DOHH2 (cell line): ENCODE measurements at regions not wholly inside any gene's neighbourhood (a gene's known extent, or its start where the extent isn't known, plus 50 kb on each side); places are given as distances from the start of the nearest gene placed in this dataset.

Experiments used
- H3F3A ChIP-seq: fragments of 200-600 bp; sonication (generic), shearing (Covaris generic); 2 replicates; pipeline ENCODE4 v1.6.0; 2016; ENCODE audit warnings: antibody characterized with exemption, mild to moderate bottlenecking; ENCODE audit not compliant: control insufficient read depth, insufficient read depth
- H3K27ac ChIP-seq: fragments of 200-600 bp; sonication (generic); 2 replicates; pipeline ENCODE4 v1.5.1; 2014; ENCODE audit warnings: low read depth, mild to moderate bottlenecking, low read length, moderate library complexity
- H3K27me3 ChIP-seq: fragments of 200-600 bp; sonication (generic); 2 replicates; pipeline ENCODE4 v1.6.1; 2014; ENCODE audit warnings: mild to moderate bottlenecking, low read length, mixed read lengths; ENCODE audit not compliant: control insufficient read depth
- H3K36me3 ChIP-seq: fragments of 200-600 bp; sonication (generic); 2 replicates; pipeline ENCODE4 v1.6.1; 2014; ENCODE audit warnings: mild to moderate bottlenecking, low read length, moderate library complexity, mixed read lengths; ENCODE audit not compliant: control insufficient read depth
- H3K4me1 ChIP-seq: fragments of 200-600 bp; sonication (generic); 2 replicates; pipeline ENCODE4 v1.6.1; 2014; ENCODE audit warnings: mild to moderate bottlenecking, low read length, mixed read lengths; ENCODE audit not compliant: control insufficient read depth
- H3K4me2 ChIP-seq: fragments of 200-600 bp; sonication (generic); 2 replicates; pipeline ENCODE4 v1.6.0; 2014; ENCODE audit warnings: mild to moderate bottlenecking, low read length, moderate library complexity
- H3K4me3 ChIP-seq: fragments of 200-600 bp; sonication (generic); 2 replicates; pipeline ENCODE4 v1.5.1; 2014; ENCODE audit warnings: mild to moderate bottlenecking, low read length, mixed read lengths
- H3K79me2 ChIP-seq: fragments of 200-600 bp; sonication (generic); 2 replicates; pipeline ENCODE4 v1.6.1; 2014; ENCODE audit warnings: mild to moderate bottlenecking, low read length, mixed read lengths; ENCODE audit not compliant: control insufficient read depth
- H3K9me2 ChIP-seq: fragments of 200-600 bp; sonication (generic); replicated peaks from 2 replicates; pipeline ENCODE4 v1.6.1; 2014; ENCODE audit warnings: mild to moderate bottlenecking, low read length, mixed read lengths; ENCODE audit not compliant: control insufficient read depth
- H3K9me3 ChIP-seq: fragments of 200-600 bp; sonication (generic); 2 replicates; pipeline ENCODE4 v1.6.1; 2014; ENCODE audit warnings: antibody characterized with exemption, low read length, mixed read lengths; ENCODE audit not compliant: control insufficient read depth, insufficient read depth
- H4K20me1 ChIP-seq: fragments of 200-600 bp; sonication (generic); 2 replicates; pipeline ENCODE4 v1.6.0; 2014; ENCODE audit warnings: low read depth, mild to moderate bottlenecking, antibody characterized with exemption, low read length, moderate library complexity; ENCODE audit not compliant: control insufficient read depth, insufficient read depth
- CTCF ChIP-seq: fragments of 200-600 bp; sonication (generic); IDR thresholded peaks from one replicate; pipeline ENCODE4 v1.5.1; 2014; ENCODE audit warnings: antibody characterized with exemption, mild to moderate bottlenecking, low read depth, low read length; ENCODE audit not compliant: poor library complexity, severe bottlenecking
- EZH2phosphoT487 ChIP-seq: fragments of 200-600 bp; sonication (generic); IDR thresholded peaks from 2 replicates; pipeline ENCODE4 v1.6.1; 2017; ENCODE audit warnings: borderline replicate concordance, mild to moderate bottlenecking, antibody characterized with exemption, low read length, moderate library complexity, mixed read lengths

GRCh38 chr2:123894167-123894566 is 130.9 kb upstream of the CNTNAP5 start:
- H3K9me2 ChIP-seq = no peaks in the 10 kb centered on the region
- H3K79me2 ChIP-seq = no peaks in the 10 kb centered on the region
- H3K27me3 ChIP-seq = no peaks in the 10 kb centered on the region
- no peaks in the 10 kb centered on the region for H3K9me3 ChIP-seq
- no peak overlapping the region for H3K4me2 ChIP-seq
- H3K4me3 ChIP-seq = no peak overlapping the region
- no peaks in the 10 kb centered on the region for H4K20me1 ChIP-seq
- no peak for TF ChIP-seq EZH2phosphoT487
- no peak for TF ChIP-seq CTCF
- H3K27ac ChIP-seq = no peak overlapping the region
- no peaks in the 10 kb centered on the region for H3K4me1 ChIP-seq
- H3F3A ChIP-seq = no peaks in the 10 kb centered on the region
- no peaks in the 10 kb centered on the region for H3K36me3 ChIP-seq

- H3K9me2 ChIP-seq = no peaks in the 10 kb centered on the region
- no peaks in the 10 kb centered on the region for H3K79me2 ChIP-seq
- H3K9me3 ChIP-seq = no peaks in the 10 kb centered on the region
- H3K4me3 ChIP-seq = no peak overlapping the region
- H3K36me3 ChIP-seq = no peaks in the 10 kb centered on the region
- no peaks in the 10 kb centered on the region for H4K20me1 ChIP-seq
- H3K27me3 ChIP-seq = no peaks in the 10 kb centered on the region
- TF ChIP-seq CTCF (no peak), EZH2phosphoT487 (no peak)
- H3F3A ChIP-seq = no peaks in the 10 kb centered on the region
- no peaks in the 10 kb centered on the region for H3K4me1 ChIP-seq
- no peak overlapping the region for H3K27ac ChIP-seq
- H3K4me2 ChIP-seq = no peak overlapping the region
Observed at GRCh38 chr2:123895651-123896050, 129.4 kb upstream of the CNTNAP5 start.

- no peaks in the 10 kb centered on the region for H3K27me3 ChIP-seq
- no peaks in the 10 kb centered on the region for H3K9me3 ChIP-seq
- TF ChIP-seq EZH2phosphoT487 (no peak), CTCF (no peak)
- H3K79me2 ChIP-seq = no peaks in the 10 kb centered on the region
- no peaks in the 10 kb centered on the region for H3F3A ChIP-seq
- H3K9me2 ChIP-seq = no peaks in the 10 kb centered on the region
- no peaks in the 10 kb centered on the region for H3K36me3 ChIP-seq
- H3K27ac ChIP-seq = no peak overlapping the region
- H4K20me1 ChIP-seq = no peaks in the 10 kb centered on the region
- H3K4me3 ChIP-seq = no peak overlapping the region
- no peaks in the 10 kb centered on the region for H3K4me1 ChIP-seq
- H3K4me2 ChIP-seq = no peak overlapping the region
Observed at GRCh38 chr2:123901256-123901655, 123.8 kb upstream of the CNTNAP5 start.

GRCh38 chr2:123906361-123906760 is 118.7 kb upstream of the CNTNAP5 start:
- Histone ChIP-seq H3K27me3 (no peaks in the 10 kb centered on the region), H3K9me3 (no peaks in the 10 kb centered on the region), H3K9me2 (no peaks in the 10 kb centered on the region), H3F3A (no peaks in the 10 kb centered on the region), H3K4me2 (no peak overlapping the region), H4K20me1 (no peaks in the 10 kb centered on the region), H3K36me3 (no peaks in the 10 kb centered on the region), H3K4me3 (no peak overlapping the region), H3K4me1 (no peaks in the 10 kb centered on the region), H3K79me2 (no peaks in the 10 kb centered on the region), H3K27ac (no peak overlapping the region)
- TF ChIP-seq CTCF = no peak
- no peak for TF ChIP-seq EZH2phosphoT487
